HG03342 (cell line): ENCODE measurements at regions not wholly inside any gene's neighbourhood (a gene's known extent, or its start where the extent isn't known, plus 50 kb on each side); places are given as distances from the start of the nearest gene placed in this dataset.
"Not testable (repeated sequence)": the region's sequence is repeated elsewhere in the genome, so short reads cannot be mapped to it uniquely, and the experiment has no call there.

ENCODE experiments used
- ATAC-seq: cut with Tn5 transposase; IDR thresholded peaks from one replicate; pipeline ENCODE4 v1.9.1; 2021; ENCODE audit warnings: mild to moderate bottlenecking, moderate library complexity; ENCODE audit not compliant: unreplicated experiment

GRCh38 chr2:166831930-166832329 lies 56.4 kb upstream of the XIRP2 start:
- ATAC-seq = no peak

- ATAC-seq = no peak
Measured at GRCh38 chr2:166825914-166826313, 62.4 kb upstream of the XIRP2 start.

- ATAC-seq = no peak
Measured at GRCh38 chr2:166814335-166814734, 73.9 kb upstream of the XIRP2 start.

- ATAC-seq = no peak
Measured at GRCh38 chr2:166812166-166812891, 76.0 kb upstream of the XIRP2 start.

GRCh38 chr2:166805753-166806152 lies 82.5 kb upstream of the XIRP2 start:
- ATAC-seq = no peak

- no peak for ATAC-seq
Measured at GRCh38 chr2:166803373-166804000, 84.8 kb upstream of the XIRP2 start.

GRCh38 chr2:166802475-166802874 lies 85.8 kb upstream of the XIRP2 start:
- no peak for ATAC-seq

GRCh38 chr2:166792808-166793207 lies 95.5 kb upstream of the XIRP2 start:
- ATAC-seq = no peak

GRCh38 chr2:166786707-166787106 lies 101.6 kb upstream of the XIRP2 start:
- ATAC-seq = no peak

- no peak for ATAC-seq
Measured at GRCh38 chr2:166784296-166784946, 103.9 kb upstream of the XIRP2 start.

- no peak for ATAC-seq
Measured at GRCh38 chr2:166775176-166775575, 113.1 kb upstream of the XIRP2 start.

- ATAC-seq = no peak
Measured at GRCh38 chr2:166773308-166773949, 114.9 kb upstream of the XIRP2 start.

GRCh38 chr2:166768393-166769123 lies 119.7 kb upstream of the XIRP2 start:
- no peak for ATAC-seq

GRCh38 chr2:166766769-166767322 lies 121.4 kb upstream of the XIRP2 start:
- ATAC-seq = not testable (repeated sequence)

- no peak for ATAC-seq
Measured at GRCh38 chr2:166766220-166766619, 122.1 kb upstream of the XIRP2 start.

GRCh38 chr2:166765141-166765540 lies 123.1 kb upstream of the XIRP2 start:
- ATAC-seq = no peak

GRCh38 chr2:166764702-166765101 lies 123.6 kb upstream of the XIRP2 start:
- no peak for ATAC-seq

- ATAC-seq = no peak
Measured at GRCh38 chr2:166764216-166764615, 124.1 kb upstream of the XIRP2 start.

- ATAC-seq = no peak
Measured at GRCh38 chr2:166762746-166763145, 125.5 kb upstream of the XIRP2 start.

GRCh38 chr2:166758956-166759355 lies 129.3 kb upstream of the XIRP2 start:
- ATAC-seq = no peak

GRCh38 chr2:166750624-166751023 lies 137.7 kb upstream of the XIRP2 start:
- no peak for ATAC-seq
